Fibroblast of the conjunctiva (primary cell): ENCODE measurements at regions not wholly inside any gene's neighbourhood (a gene's known extent, or its start where the extent isn't known, plus 50 kb on each side); places are given as distances from the start of the nearest gene placed in this dataset.

ENCODE experiments used
- DNase-seq: peaks from one replicate; pipeline ENCODE4 v3.0.0-alpha.2; 2010; ENCODE audit warnings: low read depth

DNA sequence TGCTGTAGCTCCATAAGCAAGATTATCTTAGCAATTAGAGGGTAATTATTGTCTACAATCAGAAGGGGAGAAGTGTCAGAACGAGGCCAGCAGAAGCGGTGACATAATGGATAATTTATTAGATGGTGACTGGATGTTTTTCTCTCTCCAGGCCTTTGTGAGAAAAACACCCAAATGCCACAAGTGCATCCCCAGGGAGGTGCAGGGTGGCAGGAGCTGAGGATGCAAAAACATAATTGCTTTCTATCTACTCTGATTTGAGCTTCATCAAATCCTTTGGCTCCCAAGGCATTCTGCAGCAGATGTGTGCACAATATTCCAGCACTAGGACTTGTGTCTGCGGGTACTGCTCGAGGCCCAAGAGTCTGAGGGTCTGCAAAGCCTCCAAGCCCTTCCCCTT, 220.1 kb upstream of the SERP2 start:
- DNase-seq: no peak

DNA sequence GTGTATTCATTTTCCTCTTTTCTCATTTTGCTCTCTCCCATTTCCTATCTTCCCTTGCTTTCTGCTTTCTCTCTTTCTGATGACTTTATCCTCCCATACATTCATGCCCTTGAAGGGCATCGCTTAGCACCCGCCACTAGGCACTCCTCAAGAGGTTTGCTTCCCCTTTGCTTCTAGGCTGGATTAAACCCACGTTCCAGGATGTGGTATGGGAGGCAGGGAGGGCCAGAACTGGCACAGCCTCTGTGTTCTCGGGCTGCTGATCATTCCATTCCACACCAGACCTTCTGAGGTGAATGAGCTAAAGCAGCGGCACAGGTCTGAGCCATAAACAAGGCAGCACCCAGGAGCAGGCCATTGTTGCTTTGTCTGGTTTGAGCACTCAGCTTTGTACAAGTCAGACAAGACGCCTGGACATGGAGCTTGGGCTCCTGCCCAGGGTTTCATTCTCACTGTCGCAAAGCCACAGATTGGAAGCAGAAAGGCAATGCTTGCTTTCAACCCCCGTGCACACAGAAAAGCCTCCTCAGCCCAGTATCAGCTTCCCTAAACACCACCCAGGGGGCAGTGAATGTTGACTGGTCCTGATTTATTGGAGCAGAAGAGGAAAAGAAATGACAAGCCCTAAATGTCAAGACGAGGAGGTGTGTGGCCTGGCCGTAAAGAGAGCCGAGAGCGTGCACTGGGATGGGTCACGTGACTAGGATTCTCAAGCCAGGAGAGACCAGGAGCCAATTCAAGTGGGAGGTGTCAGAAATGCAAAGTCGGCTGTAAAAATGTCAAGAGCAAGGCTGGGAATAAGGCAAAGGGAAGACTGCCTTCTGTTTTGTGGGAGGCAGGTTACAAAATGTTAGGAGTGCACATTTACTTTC, 218.0 kb upstream of the SERP2 start:
- no peak for DNase-seq

DNA sequence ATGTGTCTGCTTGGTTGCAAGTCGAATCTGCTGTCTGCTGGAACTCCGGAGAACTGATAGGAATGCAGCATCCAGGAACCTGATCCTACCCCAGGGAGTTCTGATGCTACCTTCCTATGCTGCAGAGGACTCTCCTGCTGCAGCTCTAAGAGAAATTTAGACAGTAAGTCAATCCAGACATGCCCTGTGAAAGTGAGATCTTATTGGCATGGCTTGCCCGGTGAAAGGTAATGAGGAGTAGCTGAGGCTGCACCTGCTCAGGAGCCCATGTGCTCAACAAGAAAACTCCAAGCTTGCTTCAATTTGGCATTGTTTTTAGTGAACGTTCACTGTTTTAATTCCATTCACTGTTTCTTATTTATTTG, 217.3 kb upstream of the SERP2 start:
- no peak for DNase-seq

DNA sequence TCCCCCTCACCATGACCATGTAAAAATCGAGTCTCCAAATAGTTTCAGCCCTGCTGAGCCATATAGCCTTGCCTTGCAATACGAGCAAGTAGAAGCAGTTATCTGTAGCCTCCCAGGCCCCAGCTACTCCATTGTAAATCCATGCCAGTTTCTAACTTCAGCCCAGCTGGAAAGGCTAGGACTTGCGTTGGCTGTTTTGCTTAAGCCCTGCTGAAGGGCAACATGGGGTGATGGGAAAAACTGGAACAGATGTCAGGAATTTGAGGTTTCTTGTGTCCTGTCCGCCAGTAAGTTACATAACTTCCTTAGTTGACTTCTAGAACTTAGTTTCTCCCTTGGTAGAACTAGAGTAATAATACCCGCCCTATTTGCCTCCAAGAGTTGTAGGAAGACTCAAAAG, 216.0 kb upstream of the SERP2 start:
- no peak for DNase-seq

DNA sequence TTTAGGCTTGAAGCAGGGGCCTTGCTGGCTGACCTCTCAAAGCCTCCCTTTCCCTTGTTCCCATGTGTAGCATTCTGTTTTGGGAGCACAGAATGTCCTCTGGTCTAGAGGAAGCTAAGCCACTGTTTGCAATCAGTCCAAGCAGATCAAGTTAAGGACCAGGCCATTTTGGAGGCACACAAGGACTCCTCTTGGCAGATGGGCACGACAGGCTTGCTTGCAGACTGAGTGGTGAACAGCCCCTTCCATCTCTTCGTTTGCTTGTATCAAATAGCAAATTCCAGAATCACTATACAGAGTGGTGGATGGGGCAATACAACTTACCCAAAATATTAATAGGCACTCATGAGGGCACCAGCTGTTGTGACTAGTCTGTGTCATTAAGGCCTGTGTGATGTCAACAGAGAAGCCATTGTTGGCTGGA, 215.5 kb upstream of the SERP2 start:
- no peak for DNase-seq

DNA sequence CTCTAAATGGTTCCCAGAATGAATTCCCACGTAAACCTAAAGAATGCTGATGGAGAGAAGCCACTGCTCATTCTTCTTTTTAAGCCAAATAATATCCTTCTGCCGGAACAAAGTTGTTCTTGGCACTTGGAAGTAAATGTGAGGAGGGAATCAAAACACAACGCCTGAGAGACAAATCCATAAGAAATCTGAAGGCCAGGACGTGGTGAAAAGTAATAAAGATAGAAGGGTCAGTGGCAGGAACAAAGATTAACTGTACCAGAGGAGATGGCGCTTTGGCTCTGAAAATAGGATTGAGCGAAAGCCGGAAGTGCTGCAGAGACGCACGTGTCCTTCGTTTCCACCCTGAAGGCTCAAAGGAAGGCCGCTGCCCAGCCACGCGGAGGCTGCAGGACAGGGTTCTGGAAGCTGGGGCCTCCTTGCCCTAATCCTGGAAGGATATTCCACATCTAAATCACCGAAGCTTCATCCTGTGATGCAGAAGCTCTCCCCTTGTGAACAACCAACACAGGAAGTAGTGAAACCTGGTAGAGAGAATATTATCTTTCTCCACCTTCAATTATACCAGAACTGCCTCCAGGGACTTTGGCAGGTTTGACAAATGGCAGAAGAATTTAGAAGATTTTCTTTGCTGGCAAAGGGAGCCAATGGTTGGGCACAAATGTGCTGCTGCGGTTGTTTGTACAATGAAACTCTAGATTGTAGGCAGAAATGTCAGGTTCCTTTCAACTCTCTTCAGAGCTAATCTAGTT, 214.6 kb upstream of the SERP2 start:
- DNase-seq: no peak

DNA sequence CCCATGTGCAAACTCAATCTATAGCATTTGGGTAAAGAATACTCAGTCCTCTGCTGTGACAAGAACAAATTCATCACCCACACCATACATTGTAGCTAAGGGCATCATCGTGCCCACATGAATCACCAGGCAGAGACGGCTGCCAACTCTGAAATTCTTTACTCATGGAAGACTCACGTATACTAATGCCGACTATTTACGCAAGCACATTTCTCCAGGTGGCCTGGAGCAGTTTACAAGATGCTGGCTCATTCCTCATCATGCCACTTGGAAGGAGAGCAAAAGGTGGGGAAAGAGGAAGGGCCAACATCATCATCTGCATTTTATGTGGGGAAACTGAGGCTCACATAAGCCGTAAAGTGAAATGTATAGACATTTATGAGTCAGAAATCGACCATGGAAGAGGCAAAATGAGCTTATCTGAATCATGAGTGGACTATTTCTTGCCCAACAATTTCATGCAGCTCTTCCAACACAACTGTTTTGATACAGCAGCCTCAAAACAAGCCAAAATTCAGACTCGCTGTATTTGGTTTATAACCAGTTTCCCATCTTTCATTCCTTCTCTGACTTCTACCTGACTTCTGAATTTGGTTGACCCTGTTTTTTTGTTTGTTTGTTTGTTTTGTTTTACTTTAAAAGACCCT, 213.9 kb upstream of the SERP2 start:
- DNase-seq: no peak

DNA sequence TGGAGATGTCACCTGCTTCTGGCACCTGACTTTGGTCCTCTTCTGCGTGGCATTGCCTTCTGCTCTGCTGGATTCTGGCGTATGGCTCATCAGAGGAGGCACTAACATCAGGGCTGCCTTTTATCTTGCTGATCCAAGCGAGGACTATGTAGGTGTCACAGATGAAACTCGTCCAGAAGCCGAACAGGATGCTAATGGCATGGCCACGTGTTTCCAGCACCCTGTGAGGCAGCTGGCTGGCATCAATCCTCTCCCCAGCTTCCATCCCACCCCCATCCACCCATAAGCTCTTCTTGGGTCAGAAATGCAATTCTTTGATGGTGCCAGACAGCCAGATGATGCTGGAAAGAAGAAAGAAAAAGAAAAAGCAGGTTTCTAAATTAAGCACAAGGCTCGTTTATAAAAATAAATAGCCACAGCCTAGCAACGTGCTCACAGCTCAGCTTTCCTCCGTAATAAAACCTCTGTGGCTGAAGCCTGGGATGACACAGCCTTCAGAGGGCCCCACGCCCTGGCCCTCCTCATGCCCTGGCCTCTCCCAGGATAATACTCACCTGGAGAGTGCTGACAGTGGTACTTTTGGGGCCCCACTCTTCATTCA, 212.9 kb upstream of the SERP2 start:
- DNase-seq: no peak

DNA sequence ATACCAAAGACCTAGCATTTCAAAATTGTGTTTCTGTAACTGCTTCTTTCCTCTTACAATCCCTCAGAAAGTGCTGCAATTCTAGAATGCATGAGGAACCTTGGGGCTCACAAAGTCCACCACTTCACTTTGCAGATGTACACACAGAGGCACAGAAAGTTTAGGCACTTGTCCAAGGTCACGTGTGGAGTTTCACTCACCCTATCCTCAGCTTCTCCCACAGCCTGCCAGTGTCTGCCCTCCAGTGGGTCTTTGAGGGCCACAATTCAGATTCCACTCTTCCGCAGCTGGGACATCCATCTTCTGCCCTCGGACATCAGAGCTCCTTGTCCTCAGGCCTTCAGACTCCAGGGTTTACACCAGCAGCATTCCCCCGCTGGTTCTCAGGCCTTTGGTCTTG, 210.5 kb upstream of the SERP2 start:
- no peak for DNase-seq

DNA sequence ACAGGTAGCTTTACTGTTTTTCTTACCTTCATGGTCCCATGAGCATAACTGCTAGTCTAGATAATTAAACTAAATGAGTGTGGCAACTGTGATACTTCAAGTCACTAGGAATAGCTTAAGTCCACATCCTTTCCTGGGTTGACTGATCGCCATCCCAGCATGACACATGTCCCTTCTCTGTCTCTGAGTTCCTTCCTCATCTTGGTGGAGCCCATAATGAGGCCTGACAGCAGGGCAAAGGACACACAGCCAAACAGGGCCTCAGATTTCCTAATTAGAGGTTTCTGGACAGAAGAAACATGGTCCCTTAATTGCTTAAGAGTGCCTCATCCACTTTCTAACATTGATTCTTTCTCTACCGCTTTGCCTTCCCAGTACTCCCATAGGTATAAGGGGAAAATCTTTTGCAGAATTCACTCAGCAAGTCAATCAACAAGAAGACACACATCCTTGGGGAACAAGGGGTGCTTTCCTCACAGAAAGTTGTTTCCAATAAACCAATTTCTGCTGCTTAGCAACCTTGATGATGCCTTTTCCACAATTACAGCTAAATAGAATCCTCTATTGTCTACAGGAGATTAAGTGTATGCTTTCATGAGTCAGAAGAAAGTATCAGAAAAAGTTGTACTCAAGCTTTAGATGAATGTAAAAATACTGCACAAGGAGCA, 208.3 kb upstream of the SERP2 start:
- no peak for DNase-seq

DNA sequence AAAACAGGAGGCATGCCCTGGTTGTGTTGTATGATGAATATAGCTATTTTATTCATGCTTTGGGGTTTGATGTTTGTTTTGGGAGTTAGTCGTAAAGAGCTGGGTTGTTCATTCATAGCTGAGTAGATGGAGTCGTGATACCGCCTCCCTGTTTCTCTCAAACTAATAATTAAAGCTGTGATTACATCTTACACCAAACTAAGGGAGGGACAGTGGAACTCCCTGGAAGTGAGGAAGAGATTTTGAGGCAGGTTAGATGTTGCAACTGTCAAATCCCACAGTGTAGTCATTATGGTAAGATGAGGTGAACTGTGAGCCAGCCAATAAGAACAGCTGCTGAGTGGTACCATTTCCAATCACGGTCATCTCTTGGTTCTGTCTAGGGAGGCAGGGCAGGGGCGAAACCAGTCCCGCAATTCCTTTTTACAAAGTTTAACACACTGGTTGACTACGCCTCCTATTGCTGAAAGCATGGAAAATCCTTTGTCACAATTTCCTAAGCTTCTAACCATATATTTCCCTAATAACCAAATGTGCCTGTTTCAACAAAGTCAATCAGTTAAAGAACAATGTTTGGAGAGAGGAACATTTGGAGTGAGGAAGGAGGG, 207.6 kb upstream of the SERP2 start:
- DNase-seq: no peak

DNA sequence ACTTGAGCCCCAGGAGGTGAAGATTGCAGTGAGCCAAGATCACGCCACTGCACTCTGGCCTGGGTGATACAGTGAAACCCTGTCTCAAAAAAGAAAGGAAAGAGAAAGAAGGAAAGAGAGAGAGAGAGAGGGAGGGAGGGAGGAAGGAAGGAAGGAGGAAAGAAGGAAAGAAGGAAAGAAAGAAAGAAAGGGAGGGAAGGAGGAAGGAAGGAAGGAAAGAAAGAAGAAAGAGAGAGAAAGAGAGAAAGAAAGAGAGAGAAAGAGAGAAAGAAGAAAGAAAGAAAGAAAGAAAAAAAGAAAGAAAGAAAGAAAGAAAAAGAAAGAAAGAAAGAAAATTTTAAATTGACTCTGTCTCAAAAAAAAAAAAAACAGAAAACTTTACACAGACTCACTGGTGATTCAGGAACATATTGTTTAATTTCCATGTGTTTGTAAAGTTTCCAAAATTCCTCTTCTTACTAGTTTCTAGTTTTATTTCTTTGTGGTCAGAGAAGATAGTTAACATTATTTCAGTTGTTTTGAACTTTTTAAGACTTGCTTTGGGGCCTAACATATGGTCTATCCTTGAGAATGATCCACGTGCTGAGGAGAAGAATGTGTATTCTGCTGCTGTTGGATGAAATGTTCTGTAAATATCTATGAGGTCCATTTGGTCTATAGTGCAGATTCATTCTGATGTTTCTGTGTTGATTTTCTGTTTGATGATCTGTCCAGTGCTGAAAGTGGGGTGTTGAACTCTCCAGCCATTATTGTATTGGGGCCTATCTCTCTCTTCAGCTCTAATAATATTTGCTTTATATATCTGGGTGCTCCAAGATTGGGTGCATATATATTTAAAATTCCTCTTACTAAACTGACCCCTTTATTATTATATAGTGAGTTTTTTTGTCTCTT, 204.4 kb upstream of the SERP2 start:
- DNase-seq: no peak

DNA sequence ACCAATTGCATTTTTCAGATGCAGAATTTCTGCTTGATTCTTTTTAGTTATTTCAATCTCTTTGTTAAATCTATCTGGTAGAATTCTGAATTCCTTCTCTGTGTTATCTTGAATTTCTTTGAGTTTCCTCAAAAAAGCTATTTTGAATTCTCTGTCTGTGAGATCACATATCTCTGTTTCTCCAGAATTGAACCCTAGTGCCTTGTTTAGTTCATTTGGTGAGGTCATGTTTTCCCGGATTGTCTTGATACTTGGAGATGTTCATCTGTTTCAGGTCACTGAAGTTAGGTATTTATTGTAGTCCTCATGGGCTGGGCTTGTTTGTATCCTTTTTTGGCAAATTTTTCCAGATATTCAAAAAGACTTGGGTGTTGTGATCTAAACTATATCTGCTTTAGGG, 202.9 kb upstream of the SERP2 start:
- no peak for DNase-seq

DNA sequence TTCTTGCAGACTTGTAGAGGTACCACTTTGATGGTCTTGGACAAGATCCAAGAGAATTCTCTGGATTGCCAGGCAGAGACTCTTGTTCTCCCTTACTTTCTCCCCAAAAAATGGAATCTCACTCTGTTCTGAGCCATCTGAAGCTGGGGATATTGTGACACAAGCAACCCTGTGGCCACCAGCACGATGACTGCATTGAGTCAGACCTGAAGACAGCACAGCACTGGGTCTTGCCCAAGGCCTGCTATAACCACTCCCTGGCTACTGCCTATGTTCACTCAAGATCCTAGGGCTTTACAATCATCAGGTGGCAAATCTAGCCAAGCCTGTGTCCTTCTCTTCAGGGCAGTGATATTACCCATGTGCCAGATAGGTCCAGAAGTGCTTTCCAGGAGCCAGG, 202.5 kb upstream of the SERP2 start:
- DNase-seq: no peak

DNA sequence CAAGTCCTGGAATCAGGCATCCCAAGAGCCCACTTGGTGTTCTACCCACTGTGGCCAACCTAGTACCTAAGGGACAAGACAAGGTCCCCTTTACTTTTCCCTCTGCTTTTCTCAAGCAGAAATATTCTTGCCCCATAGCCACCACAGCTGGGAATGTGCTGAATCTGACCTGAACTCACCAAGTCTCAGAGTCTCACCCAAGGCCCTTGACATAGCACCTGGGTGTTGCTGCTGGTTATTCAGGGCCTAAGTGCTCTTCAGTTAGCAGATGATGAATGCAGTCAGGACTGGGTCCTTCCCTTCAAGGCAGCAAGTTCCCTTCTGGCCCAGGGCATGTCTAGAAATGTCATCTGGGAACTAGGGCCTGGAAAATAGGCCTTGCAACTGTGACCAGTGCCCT, 201.8 kb upstream of the SERP2 start:
- DNase-seq: no peak

DNA sequence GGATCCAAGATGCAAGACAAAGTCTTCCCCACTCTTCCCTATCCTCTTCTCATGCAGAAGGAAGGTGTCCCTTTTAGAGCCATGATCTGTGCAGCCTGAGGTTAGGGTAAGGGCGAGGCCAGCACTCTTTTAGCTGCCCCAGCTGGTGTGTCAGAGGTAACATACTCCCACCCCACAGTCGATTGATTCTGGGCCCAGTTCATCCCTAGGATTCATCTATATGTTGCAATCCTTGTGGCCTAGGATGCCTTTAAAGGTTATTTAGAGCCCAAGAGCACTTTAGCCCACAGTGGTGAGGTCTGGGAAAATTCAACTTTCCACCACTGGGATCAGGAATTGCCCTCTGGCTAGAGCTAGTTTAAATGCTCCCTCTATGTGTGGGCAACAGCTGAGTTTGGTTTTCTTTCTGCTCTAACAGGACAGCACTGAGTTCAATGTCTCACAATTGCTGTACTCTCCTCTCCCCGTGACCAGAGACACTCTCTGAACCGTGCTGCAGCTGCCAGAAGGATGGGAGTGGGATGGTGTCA, 201.3 kb upstream of the SERP2 start:
- DNase-seq: no peak

DNA sequence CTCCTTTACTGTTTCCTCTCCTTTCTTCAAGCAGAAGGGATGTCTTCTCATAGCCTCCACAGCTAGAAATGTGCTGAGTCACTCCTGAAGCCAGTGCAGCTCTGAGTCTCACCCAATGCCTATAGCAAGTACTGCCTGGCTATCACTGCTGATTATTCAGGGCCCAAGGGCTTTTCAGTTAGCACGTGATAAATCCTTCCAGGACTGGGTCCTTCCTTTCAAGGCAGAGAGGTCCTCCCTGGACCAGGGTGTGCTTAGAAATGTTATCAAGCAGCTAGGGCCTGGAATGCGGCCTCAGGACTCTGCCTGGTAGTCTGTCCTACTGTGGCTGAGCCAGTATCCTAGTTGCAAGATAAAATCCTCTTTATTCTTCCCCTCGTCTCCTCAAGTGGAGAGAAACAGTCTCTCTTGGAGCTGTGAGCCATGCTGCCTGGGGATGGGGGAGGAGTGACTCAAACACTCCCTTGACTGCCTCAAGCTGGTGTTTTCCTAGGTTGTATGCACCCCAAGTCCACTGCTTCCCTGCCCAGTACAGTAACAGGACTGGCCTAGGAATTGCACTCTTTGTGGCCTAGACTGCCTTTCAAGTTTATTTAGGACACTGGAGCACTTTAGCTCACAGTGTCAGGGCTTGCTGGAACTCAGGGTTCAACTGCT, 198.7 kb upstream of the SERP2 start:
- no peak for DNase-seq

DNA sequence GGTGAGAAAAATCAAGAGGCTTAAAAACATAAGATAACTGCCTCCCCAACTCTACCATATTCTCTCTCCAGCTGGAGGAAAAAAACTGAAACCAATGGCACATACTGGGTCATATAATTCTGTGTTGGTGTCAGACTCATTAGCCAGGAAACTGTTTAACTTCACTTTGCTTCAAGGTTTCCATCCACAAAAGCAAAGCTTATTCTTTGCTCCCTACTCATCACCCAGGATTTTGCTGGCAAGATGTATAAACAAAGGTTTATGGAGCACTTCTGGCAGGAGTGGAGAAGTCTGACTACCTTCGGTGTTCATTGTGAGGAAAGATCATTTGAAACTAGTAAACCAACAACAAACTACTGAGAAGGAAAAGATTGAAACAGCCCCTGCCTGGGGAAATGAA, 197.5 kb upstream of the SERP2 start:
- no peak for DNase-seq

DNA sequence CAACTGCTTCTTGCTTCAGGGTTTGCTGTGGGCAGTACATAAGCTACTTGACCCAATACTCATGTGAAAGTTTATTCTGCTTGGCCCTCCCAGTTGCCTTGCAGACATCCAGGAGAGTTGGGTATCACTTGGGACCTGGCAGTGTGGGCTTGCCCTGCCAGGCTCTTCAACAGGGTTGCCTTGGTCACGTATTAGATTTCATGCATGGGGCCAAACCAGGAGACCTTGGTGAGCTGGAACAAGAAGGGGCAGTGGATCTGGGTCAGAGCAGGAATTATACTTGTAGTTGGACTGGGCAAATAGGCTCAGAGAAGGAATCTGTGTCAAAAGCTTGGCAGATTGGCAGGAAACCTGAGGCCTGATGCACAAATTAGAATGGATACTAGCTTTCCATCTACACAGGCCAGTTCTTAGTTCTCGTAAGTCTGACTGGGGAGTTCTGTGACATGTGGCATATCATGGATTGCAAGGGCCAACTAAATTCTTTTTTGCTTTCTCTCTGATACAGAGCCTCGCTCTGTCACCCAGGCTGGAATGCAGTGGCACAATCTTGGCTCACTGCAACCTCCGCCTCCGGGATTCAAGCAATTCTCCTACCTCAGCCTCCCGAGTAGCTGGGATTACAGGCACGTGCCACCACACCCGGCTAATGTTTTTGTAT, 192.6 kb upstream of the SERP2 start:
- DNase-seq: no peak
